Caco-2 (cell line): ENCODE measurements at regions not wholly inside any gene's neighbourhood (a gene's known extent, or its start where the extent isn't known, plus 50 kb on each side); places are given as distances from the start of the nearest gene placed in this dataset.

ENCODE experiments used
- BruUV-seq: library from RNA; stranded (reverse); fragments of 400-500 nt; replicated peaks from 2 replicates; lab custom pipeline; 2021; lab: Mats Ljungman, UMichigan
- CTCF ChIA-PET: fragments of 300-600 bp; sonication (Branson Sonifier 250); formaldehyde crosslinking; loops from one replicate; lab custom pipeline; 2022; ENCODE audit warnings: antibody characterized with exemption; lab: Charles Lee
- POLR2A ChIA-PET: fragments of 300-600 bp; sonication (Branson Sonifier 250); formaldehyde crosslinking; loops from one replicate; lab custom pipeline; 2022; ENCODE audit warnings: antibody characterized with exemption; lab: Charles Lee
- DNase-seq, 2 experiments: peaks; one replicate each; pipeline versions ENCODE4 v3.0.0 to v3.0.0-alpha.2; 2020 to 2022
- H3K27me3 ChIP-seq: replicated peaks from 2 replicates; pipeline ENCODE4 v1.6.0; 2011; ENCODE audit warnings: low read length; ENCODE audit not compliant: control insufficient read depth, insufficient read depth
- H3K36me3 ChIP-seq: 2 replicates; pipeline ENCODE4 v1.5.1; 2011; ENCODE audit warnings: low read length; ENCODE audit not compliant: control insufficient read depth, insufficient read depth
- H3K4me1 ChIP-seq: fragments of 250-450 bp; sonication (Bioruptor Pico); 2 replicates; pipeline ENCODE4 v1.5.1; 2020; ENCODE audit warnings: mild to moderate bottlenecking
- H3K4me3 ChIP-seq: 2 replicates; pipeline ENCODE4 v1.5.1; 2011; ENCODE audit warnings: low read depth, mild to moderate bottlenecking, control low read depth, low read length
- H3K9me3 ChIP-seq: fragments of 250-450 bp; sonication (Bioruptor Pico); 2 replicates; pipeline ENCODE4 v1.5.1; 2020; ENCODE audit warnings: mild to moderate bottlenecking, moderate library complexity
- H3K27ac Mint-ChIP-seq: one replicate; pipeline ENCODE4 v1.8.0; 2022; ENCODE audit warnings: mixed read lengths; ENCODE audit not compliant: unreplicated experiment
- H3K27me3 Mint-ChIP-seq: one replicate; pipeline ENCODE4 v1.8.0; 2022; ENCODE audit warnings: mixed read lengths; ENCODE audit not compliant: insufficient read depth, unreplicated experiment
- H3K36me3 Mint-ChIP-seq: one replicate; pipeline ENCODE4 v1.8.0; 2022; ENCODE audit warnings: mild to moderate bottlenecking, mixed read lengths; ENCODE audit not compliant: insufficient read depth, unreplicated experiment
- H3K4me1 Mint-ChIP-seq: one replicate; pipeline ENCODE4 v1.8.0; 2022; ENCODE audit warnings: low read depth, mixed read lengths; ENCODE audit not compliant: unreplicated experiment
- H3K4me3 Mint-ChIP-seq: one replicate; pipeline ENCODE4 v1.8.0; 2022; ENCODE audit warnings: mild to moderate bottlenecking, moderate library complexity, mixed read lengths; ENCODE audit not compliant: unreplicated experiment
- H3K9me3 Mint-ChIP-seq: one replicate; pipeline ENCODE4 v1.8.0; 2022; ENCODE audit warnings: mixed read lengths; ENCODE audit not compliant: unreplicated experiment
- intact Hi-C: fragments of 100-400 bp; cut with micrococcal nuclease; formaldehyde crosslinking; loops from one replicate; pipeline ENCODE4 v1.10.0; 2022; ENCODE audit not compliant: unreplicated experiment
- TF ChIP-seq, protein P1 (sequence below), 2 experiments: fragments of 200-600 bp in 1 of 2; IDR thresholded peaks; 1 replicate in 1 of 2; 2 replicates in 1 of 2; pipeline versions ENCODE4 v1.5.1 to v1.8.0; 2011 to 2022; ENCODE audit warnings: antibody characterized with exemption in 1 of 2, control low read depth in 1 of 2, inconsistent platforms in 1 of 2, low read depth in 1 of 2, low read length in 1 of 2, mild to moderate bottlenecking in 1 of 2, moderate library complexity in 1 of 2; ENCODE audit not compliant: insufficient read depth in 1 of 2, severe bottlenecking in 1 of 2, unreplicated experiment in 1 of 2

GRCh38 chr16:76059701-76060100, 217.5 kb upstream of the CNTNAP4 start:
- no peak overlapping the region for H3K27ac Mint-ChIP-seq
- TF ChIP-seq, protein P1, sequence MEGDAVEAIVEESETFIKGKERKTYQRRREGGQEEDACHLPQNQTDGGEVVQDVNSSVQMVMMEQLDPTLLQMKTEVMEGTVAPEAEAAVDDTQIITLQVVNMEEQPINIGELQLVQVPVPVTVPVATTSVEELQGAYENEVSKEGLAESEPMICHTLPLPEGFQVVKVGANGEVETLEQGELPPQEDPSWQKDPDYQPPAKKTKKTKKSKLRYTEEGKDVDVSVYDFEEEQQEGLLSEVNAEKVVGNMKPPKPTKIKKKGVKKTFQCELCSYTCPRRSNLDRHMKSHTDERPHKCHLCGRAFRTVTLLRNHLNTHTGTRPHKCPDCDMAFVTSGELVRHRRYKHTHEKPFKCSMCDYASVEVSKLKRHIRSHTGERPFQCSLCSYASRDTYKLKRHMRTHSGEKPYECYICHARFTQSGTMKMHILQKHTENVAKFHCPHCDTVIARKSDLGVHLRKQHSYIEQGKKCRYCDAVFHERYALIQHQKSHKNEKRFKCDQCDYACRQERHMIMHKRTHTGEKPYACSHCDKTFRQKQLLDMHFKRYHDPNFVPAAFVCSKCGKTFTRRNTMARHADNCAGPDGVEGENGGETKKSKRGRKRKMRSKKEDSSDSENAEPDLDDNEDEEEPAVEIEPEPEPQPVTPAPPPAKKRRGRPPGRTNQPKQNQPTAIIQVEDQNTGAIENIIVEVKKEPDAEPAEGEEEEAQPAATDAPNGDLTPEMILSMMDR (IDR thresholded peaks at IDR 0.05; ENCODE audit: insufficient read depth in 1 of 2, low read depth in 1 of 2, low read length in 1 of 2, severe bottlenecking in 1 of 2, unreplicated experiment in 1 of 2): no peak
- ChIA-PET CTCF (no interaction called here), POLR2A (no interaction called here)
- no peak for DNase-seq
- Histone ChIP-seq H3K27me3 (no peaks in the 10 kb centered on the region), H3K4me1 (no peaks in the 10 kb centered on the region), H3K4me3 (no peak overlapping the region), H3K36me3 (no peaks in the 10 kb centered on the region), H3K9me3 (no peaks in the 10 kb centered on the region)
- H3K36me3 Mint-ChIP-seq: no peaks in the 10 kb centered on the region
- intact Hi-C loops: no loop called here
- no peaks in the 10 kb centered on the region for H3K27me3 Mint-ChIP-seq
- H3K4me1 Mint-ChIP-seq: no peaks in the 10 kb centered on the region
- no TSS peak for BruUV-seq
- H3K9me3 Mint-ChIP-seq: no peaks in the 10 kb centered on the region
- no peak overlapping the region for H3K4me3 Mint-ChIP-seq

- Mint-ChIP-seq H3K9me3 (peaks cover 18% of the 10 kb centered on the region), H3K4me3 (no peak overlapping the region), H3K4me1 (no peaks in the 10 kb centered on the region), H3K36me3 (no peaks in the 10 kb centered on the region), H3K27me3 (peaks cover 2% of the 10 kb centered on the region), H3K27ac (no peak overlapping the region)
- H3K9me3 ChIP-seq: 0 out of 2 replicates have a peak, but pooled peaks cover 3% of the 10 kb centered on the region
- no peaks in the 10 kb centered on the region for H3K4me1 ChIP-seq
- ChIA-PET POLR2A (no interaction called here), CTCF (no interaction called here)
- no peak for DNase-seq
- no peaks in the 10 kb centered on the region for H3K36me3 ChIP-seq
- H3K4me3 ChIP-seq: no peak overlapping the region
- BruUV-seq: no TSS peak
- intact Hi-C loops: no loop called here
- H3K27me3 ChIP-seq: no peaks in the 10 kb centered on the region
- TF ChIP-seq, protein P1 (IDR thresholded peaks at IDR 0.05; ENCODE audit: insufficient read depth in 1 of 2, low read depth in 1 of 2, low read length in 1 of 2, severe bottlenecking in 1 of 2, unreplicated experiment in 1 of 2): no peak
These were observed 205.5 kb upstream of the CNTNAP4 start for GRCh38 chr16:76071690-76072089.

DNA sequence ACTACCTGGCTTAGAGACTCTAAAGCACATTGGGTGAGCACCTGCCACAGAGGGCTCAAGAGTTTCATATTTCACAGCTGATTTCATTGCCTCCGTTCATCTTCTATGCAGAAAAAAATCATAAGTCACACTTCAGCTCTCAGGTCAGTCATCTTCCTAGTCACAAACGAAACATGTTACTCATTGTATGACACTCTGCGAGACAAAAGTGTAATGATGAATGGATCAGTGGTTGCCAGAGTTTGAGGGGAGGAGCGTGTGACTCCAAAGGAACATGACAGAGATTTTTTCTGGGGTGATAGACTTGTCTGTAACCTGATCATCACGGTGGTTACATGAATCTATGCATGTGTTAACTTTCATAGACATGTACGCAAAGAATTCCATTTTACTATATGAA, 195.2 kb upstream of the CNTNAP4 start:
- H3K4me3 ChIP-seq: no peak overlapping the region
- no peaks in the 10 kb centered on the region for H3K36me3 ChIP-seq
- no peaks in the 10 kb centered on the region for H3K27me3 ChIP-seq
- no peak for DNase-seq
- Mint-ChIP-seq H3K4me3 (no peak overlapping the region), H3K27me3 (no peaks in the 10 kb centered on the region), H3K9me3 (no peaks in the 10 kb centered on the region), H3K36me3 (no peaks in the 10 kb centered on the region), H3K27ac (no peak overlapping the region), H3K4me1 (no peaks in the 10 kb centered on the region)
- CTCF ChIA-PET: no interaction called here
- intact Hi-C loops: no loop called here
- BruUV-seq: no TSS peak
- no peaks in the 10 kb centered on the region for H3K9me3 ChIP-seq
- H3K4me1 ChIP-seq: no peaks in the 10 kb centered on the region
- POLR2A ChIA-PET: no interaction called here
- TF ChIP-seq, protein P1 (IDR thresholded peaks at IDR 0.05; ENCODE audit: insufficient read depth in 1 of 2, low read depth in 1 of 2, low read length in 1 of 2, severe bottlenecking in 1 of 2, unreplicated experiment in 1 of 2): no peak
